ENCODE measurements at regions not wholly inside any gene's neighbourhood (a gene's known extent, or its start where the extent isn't known, plus 50 kb on each side); places are given as distances from the start of the nearest gene placed in this dataset.

GRCh38 chr13:34867590-34867989 lies 74.5 kb upstream of the NBEA start:
- DNase-seq (ENCODE audit: low read depth, low spot score) = no peak

GRCh38 chr13:34868733-34869132 lies 73.3 kb upstream of the NBEA start:
- DNase-seq (ENCODE audit: low read depth, low spot score) = no peak

- DNase-seq (ENCODE audit: low read depth, low spot score) = no peak
Measured at GRCh38 chr13:34869696-34870095, 72.4 kb upstream of the NBEA start.

GRCh38 chr13:34878329-34878728 lies 63.7 kb upstream of the NBEA start:
- DNase-seq (ENCODE audit: low read depth, low spot score) = no peak

- DNase-seq (ENCODE audit: low read depth, low spot score) = no peak
Measured at GRCh38 chr13:34879851-34880250, 62.2 kb upstream of the NBEA start.

GRCh38 chr13:34881494-34881893 lies 60.6 kb upstream of the NBEA start:
- no peak for DNase-seq (ENCODE audit: low read depth, low spot score)

GRCh38 chr13:34883396-34883795 lies 58.7 kb upstream of the NBEA start:
- no peak for DNase-seq (ENCODE audit: low read depth, low spot score)

GRCh38 chr13:34884366-34884765 lies 57.7 kb upstream of the NBEA start:
- DNase-seq (ENCODE audit: low read depth, low spot score) = no peak

GRCh38 chr13:34886121-34886875 lies 55.8 kb upstream of the NBEA start:
- no peak for DNase-seq (ENCODE audit: low read depth, low spot score)

- no peak for DNase-seq (ENCODE audit: low read depth, low spot score)
Measured at GRCh38 chr13:34886987-34887386, 55.1 kb upstream of the NBEA start.
